Neural crest cell (in vitro differentiated cells): ENCODE measurements at regions not wholly inside any gene's neighbourhood (a gene's known extent, or its start where the extent isn't known, plus 50 kb on each side); places are given as distances from the start of the nearest gene placed in this dataset.

ENCODE experiments used
- DNase-seq: peaks from one replicate; pipeline ENCODE4 v3.0.0; 2021; ENCODE audit warnings: low read depth, mixed read lengths, low spot score
- H3K27ac Mint-ChIP-seq: one replicate; pipeline ENCODE4 v1.8.0; 2021; ENCODE audit warnings: mild to moderate bottlenecking, mixed read lengths; ENCODE audit not compliant: unreplicated experiment
- H3K27me3 Mint-ChIP-seq: 2 replicates; pipeline ENCODE4 v1.8.0; 2021; ENCODE audit warnings: low read depth, mild to moderate bottlenecking, mixed read lengths
- H3K36me3 Mint-ChIP-seq: 2 replicates; pipeline ENCODE4 v1.8.0; 2021; ENCODE audit warnings: low read depth, mild to moderate bottlenecking, mixed read lengths
- H3K4me1 Mint-ChIP-seq: 2 replicates; pipeline ENCODE4 v1.8.0; 2021; ENCODE audit warnings: mixed read lengths
- H3K4me3 Mint-ChIP-seq: one replicate; pipeline ENCODE4 v1.8.0; 2021; ENCODE audit warnings: mild to moderate bottlenecking, mixed read lengths
- H3K9me3 Mint-ChIP-seq: 2 replicates; pipeline ENCODE4 v1.8.0; 2021; ENCODE audit warnings: mixed read lengths
- TF ChIP-seq, protein P1 (sequence below): fragments of 200-600 bp; sonication (generic); conservative IDR thresholded peaks from 2 replicates; pipeline ENCODE4 v1.5.0; 2021; ENCODE audit warnings: antibody characterized with exemption, mild to moderate bottlenecking

GRCh38 chr7:96484091-96484490 is 162.2 kb upstream of the SLC25A13 start:
- no peak overlapping the region for H3K27ac Mint-ChIP-seq
- H3K4me3 Mint-ChIP-seq = no peak overlapping the region
- H3K4me1 Mint-ChIP-seq = peaks cover 11% of the 10 kb centered on the region
- no peak for DNase-seq
- TF ChIP-seq, protein P1, sequence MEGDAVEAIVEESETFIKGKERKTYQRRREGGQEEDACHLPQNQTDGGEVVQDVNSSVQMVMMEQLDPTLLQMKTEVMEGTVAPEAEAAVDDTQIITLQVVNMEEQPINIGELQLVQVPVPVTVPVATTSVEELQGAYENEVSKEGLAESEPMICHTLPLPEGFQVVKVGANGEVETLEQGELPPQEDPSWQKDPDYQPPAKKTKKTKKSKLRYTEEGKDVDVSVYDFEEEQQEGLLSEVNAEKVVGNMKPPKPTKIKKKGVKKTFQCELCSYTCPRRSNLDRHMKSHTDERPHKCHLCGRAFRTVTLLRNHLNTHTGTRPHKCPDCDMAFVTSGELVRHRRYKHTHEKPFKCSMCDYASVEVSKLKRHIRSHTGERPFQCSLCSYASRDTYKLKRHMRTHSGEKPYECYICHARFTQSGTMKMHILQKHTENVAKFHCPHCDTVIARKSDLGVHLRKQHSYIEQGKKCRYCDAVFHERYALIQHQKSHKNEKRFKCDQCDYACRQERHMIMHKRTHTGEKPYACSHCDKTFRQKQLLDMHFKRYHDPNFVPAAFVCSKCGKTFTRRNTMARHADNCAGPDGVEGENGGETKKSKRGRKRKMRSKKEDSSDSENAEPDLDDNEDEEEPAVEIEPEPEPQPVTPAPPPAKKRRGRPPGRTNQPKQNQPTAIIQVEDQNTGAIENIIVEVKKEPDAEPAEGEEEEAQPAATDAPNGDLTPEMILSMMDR = no peak
- no peaks in the 10 kb centered on the region for H3K9me3 Mint-ChIP-seq
- no peaks in the 10 kb centered on the region for H3K27me3 Mint-ChIP-seq
- H3K36me3 Mint-ChIP-seq = no peaks in the 10 kb centered on the region

DNA sequence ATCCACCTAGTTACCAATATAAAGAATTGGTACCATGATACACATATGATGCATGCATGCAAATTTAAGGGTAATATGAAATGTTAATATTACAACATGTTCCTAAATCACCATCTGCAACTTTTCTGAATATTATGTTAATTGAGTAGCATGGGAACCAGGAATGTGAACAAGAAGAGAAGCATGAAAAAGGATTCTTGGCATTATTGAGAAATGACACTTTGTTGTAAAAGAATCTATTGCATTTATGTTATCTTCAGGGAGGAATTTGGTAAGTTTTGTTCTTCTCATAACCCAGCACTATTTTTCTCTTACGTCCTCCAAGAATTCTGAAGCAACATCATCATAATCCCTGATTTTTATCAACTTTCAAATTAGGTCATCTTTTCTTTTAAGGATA is 159.9 kb upstream of the SLC25A13 start:
- TF ChIP-seq, protein P1 = no peak
- H3K27me3 Mint-ChIP-seq = no peaks in the 10 kb centered on the region
- DNase-seq = no peak
- H3K27ac Mint-ChIP-seq = no peak overlapping the region
- no peak overlapping the region for H3K4me3 Mint-ChIP-seq
- peaks cover 18% of the 10 kb centered on the region for H3K4me1 Mint-ChIP-seq
- H3K9me3 Mint-ChIP-seq = no peaks in the 10 kb centered on the region
- H3K36me3 Mint-ChIP-seq = no peaks in the 10 kb centered on the region

- H3K27ac Mint-ChIP-seq = peak overlapping the region; percentile 30
- TF ChIP-seq, protein P1 = no peak
- H3K27me3 Mint-ChIP-seq = no peaks in the 10 kb centered on the region
- H3K9me3 Mint-ChIP-seq = no peaks in the 10 kb centered on the region
- H3K4me1 Mint-ChIP-seq = peaks cover 18% of the 10 kb centered on the region
- DNase-seq = no peak
- no peak overlapping the region for H3K4me3 Mint-ChIP-seq
- no peaks in the 10 kb centered on the region for H3K36me3 Mint-ChIP-seq
Observed at GRCh38 chr7:96479015-96479645, 157.2 kb upstream of the SLC25A13 start.

DNA sequence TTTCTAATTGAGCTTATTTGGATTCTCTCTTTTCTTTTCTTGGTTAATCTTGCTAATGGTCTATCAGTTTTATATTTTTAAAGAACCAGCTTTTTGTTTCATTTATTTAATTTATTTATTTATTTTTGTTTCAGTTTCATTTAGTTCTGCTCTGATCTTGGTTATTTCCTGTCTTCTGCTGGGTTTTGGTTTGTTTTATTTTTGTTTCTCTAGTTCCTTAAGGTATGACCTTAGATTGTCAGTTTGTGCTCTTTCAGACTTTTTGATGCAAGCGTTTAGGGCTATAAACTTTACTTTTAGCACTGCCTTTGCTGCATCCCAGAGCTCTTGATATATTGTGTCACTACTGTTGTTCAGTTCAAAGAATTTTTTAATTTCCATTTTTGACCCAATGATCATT is 149.7 kb upstream of the SLC25A13 start:
- Mint-ChIP-seq H3K27ac (no peak overlapping the region), H3K27me3 (no peaks in the 10 kb centered on the region), H3K36me3 (no peaks in the 10 kb centered on the region), H3K4me3 (no peak overlapping the region), H3K9me3 (peaks cover 5% of the 10 kb centered on the region), H3K4me1 (no peaks in the 10 kb centered on the region)
- no peak for DNase-seq
- TF ChIP-seq, protein P1 = no peak

GRCh38 chr7:96452146-96452545 is 130.2 kb upstream of the SLC25A13 start:
- TF ChIP-seq, protein P1 = no peak
- H3K9me3 Mint-ChIP-seq = peaks cover under 1% of the 10 kb centered on the region

More at GRCh38 chr7:96452146-96452545, 130.2 kb upstream of the SLC25A13 start:
- DNase-seq = no peak
- no peaks in the 10 kb centered on the region for H3K27me3 Mint-ChIP-seq
- no peaks in the 10 kb centered on the region for H3K36me3 Mint-ChIP-seq
- H3K27ac Mint-ChIP-seq = no peak overlapping the region
- no peak overlapping the region for H3K4me3 Mint-ChIP-seq
- peaks cover 7% of the 10 kb centered on the region for H3K4me1 Mint-ChIP-seq
